Activated naive CD8-positive, alpha-beta T cell treated with anti-CD3 and anti-CD28 coated beads for 36 hours (primary cell): ENCODE measurements at regions not wholly inside any gene's neighbourhood (a gene's known extent, or its start where the extent isn't known, plus 50 kb on each side); places are given as distances from the start of the nearest gene placed in this dataset.
"Not testable (repeated sequence)": the region's sequence is repeated elsewhere in the genome, so short reads cannot be mapped to it uniquely, and the experiment has no call there.

ENCODE experiments used
- DNase-seq: peaks from one replicate; pipeline ENCODE4 v3.0.0; 2021
- H3K27ac Mint-ChIP-seq: one replicate; pipeline ENCODE4 v1.8.0; 2022; ENCODE audit warnings: mild to moderate bottlenecking, moderate library complexity, mixed read lengths
- H3K27me3 Mint-ChIP-seq: one replicate; pipeline ENCODE4 v1.8.0; 2022; ENCODE audit warnings: mild to moderate bottlenecking, mixed read lengths
- H3K36me3 Mint-ChIP-seq: one replicate; pipeline ENCODE4 v1.8.0; 2021; ENCODE audit warnings: mild to moderate bottlenecking, mixed read lengths
- H3K4me1 Mint-ChIP-seq: one replicate; pipeline ENCODE4 v1.8.0; 2021; ENCODE audit warnings: mixed read lengths
- H3K4me3 Mint-ChIP-seq: one replicate; pipeline ENCODE4 v1.8.0; 2022; ENCODE audit warnings: mild to moderate bottlenecking, moderate library complexity, mixed read lengths
- H3K9me3 Mint-ChIP-seq: one replicate; pipeline ENCODE4 v1.8.0; 2022; ENCODE audit warnings: mixed read lengths

DNA sequence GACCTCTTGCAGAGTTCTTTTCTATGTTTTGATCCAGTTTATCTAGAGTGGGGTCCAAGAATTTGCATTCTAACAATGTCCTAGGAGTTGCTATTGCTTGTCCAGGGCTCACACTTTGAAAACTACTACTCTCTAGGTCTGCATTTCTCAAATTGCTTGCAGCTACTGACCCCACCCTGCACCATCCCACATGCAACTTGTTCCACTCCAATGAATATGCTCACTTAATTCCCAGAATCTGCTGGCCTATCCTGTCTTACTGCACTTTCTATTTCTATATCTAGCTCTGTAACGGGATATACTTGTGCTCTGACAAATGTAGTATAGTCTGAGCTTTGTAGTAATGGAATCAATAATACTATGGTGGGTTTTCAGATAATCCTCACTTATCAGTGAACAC, 570.3 kb downstream of the IQCM start:
- H3K4me1 Mint-ChIP-seq, result no peaks in the 10 kb centered on the region
- H3K9me3 Mint-ChIP-seq, result no peaks in the 10 kb centered on the region

DNA sequence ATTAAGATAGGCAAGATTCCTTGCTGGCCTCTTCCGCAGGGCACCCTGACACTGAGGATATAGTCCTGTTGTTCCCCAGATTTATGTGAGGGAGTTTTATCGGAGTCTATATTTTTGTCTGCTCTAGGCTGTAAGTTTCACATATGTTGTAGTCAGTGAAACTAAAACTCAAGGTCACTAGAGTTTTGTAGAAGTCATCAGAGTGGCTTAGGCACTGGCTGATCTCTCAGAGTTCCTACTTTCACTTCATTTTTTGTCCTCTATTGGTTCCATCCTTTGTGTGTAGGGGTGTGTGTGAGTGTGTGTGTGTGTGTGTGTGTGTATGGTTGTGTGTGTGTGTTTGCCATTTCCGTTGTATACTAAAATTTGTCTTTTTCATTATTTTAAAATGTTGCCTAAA, 577.5 kb downstream of the IQCM start:
- Mint-ChIP-seq H3K36me3 (no peaks in the 10 kb centered on the region), H3K9me3 (peaks cover under 1% of the 10 kb centered on the region), H3K4me1 (no peaks in the 10 kb centered on the region), H3K4me3 (no peak overlapping the region), H3K27ac (no peak overlapping the region), H3K27me3 (no peaks in the 10 kb centered on the region)
- DNase-seq, result no peak

More for the DNA sequence above, 570.3 kb downstream of the IQCM start:
- Mint-ChIP-seq H3K27me3 (no peaks in the 10 kb centered on the region), H3K36me3 (no peaks in the 10 kb centered on the region), H3K27ac (no peak overlapping the region), H3K4me3 (no peak overlapping the region)
- no peak for DNase-seq

DNA sequence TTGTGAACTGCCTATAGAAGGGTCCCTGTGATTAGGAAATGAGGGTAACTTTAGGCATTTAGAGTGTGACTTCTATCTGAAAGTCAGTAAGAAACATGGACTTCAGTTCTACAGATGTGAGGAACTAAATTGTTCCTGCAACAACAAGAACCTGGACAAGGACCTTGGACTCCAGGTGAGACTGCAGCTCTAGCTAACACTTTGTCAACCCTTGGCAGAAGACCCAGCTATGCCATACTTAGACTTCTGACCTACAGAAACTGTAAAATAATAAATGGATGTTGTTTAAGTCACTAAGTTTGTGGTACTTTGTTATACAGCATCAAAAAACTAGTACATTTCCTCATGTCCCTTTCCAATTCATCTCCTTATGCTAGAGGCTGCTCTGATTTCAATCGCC, 580.8 kb downstream of the IQCM start:
- Mint-ChIP-seq H3K27ac (no peak overlapping the region), H3K36me3 (no peaks in the 10 kb centered on the region), H3K4me3 (no peak overlapping the region), H3K27me3 (no peaks in the 10 kb centered on the region), H3K4me1 (no peaks in the 10 kb centered on the region), H3K9me3 (peaks cover 10% of the 10 kb centered on the region)
- no peak for DNase-seq

DNA sequence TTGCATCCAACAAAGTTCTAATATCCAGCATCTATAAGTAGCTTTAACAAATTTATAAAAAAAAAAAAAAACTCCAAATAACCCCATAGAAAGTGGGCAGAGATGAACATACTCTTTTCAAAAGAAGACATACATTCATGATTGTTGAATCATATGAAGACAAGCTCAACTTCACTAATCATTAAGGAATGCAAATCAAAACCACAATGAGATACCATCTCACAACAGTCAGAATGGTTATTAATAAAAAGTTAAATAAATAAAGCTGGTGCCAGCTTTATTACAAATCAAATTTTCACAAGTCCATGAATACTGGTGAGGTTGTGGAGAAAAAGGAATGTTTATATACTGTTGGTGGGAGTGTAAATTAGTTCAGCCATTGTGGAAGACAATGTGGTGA, 592.0 kb downstream of the IQCM start:
- Mint-ChIP-seq H3K27me3 (no peaks in the 10 kb centered on the region), H3K27ac (no peak overlapping the region), H3K36me3 (no peaks in the 10 kb centered on the region), H3K4me3 (no peak overlapping the region), H3K4me1 (no peaks in the 10 kb centered on the region), H3K9me3 (peaks cover 23% of the 10 kb centered on the region)
- no peak for DNase-seq

DNA sequence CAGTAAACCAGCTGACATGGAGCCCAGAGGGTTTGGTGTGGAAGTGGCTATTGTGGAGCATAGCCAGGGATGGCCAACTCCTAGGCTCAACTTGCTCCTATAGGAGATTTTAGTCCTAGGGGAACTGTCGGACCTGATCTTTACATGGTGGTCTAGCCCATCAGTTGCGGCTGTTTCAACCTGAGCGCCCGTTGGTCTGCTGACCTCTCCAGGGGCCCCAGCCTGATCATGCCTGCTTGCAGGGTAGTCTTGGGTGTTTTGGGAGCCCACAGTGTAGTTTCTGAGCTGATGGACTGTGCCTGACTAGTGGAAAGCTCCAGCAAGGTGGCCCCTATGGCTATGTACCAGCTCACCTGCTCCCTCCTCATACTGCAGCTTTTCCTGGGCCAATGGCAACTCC, 597.0 kb downstream of the IQCM start:
- Mint-ChIP-seq H3K27me3 (peaks cover 5% of the 10 kb centered on the region), H3K27ac (no peak overlapping the region), H3K4me1 (no peaks in the 10 kb centered on the region), H3K9me3 (peaks cover 18% of the 10 kb centered on the region), H3K36me3 (no peaks in the 10 kb centered on the region), H3K4me3 (no peak overlapping the region)
- DNase-seq, result no peak

DNA sequence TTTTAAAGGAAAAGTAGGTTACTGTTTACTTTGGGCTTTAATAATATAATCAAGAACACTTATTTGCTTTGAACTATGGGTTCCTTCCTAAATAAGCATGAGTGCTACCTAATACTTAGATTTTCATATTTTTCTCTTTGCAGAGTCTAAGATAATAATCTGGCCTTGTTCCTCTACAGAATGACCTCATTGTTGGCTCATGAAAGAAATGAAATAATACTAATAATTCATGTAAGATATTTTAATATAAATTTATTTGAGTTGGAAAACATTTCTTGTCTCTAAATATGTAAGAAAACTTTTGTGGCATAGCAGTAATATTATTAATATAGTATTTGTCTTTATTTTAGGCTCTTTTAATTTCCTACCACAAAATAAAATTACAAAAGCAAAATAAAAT, 601.3 kb downstream of the IQCM start:
- Mint-ChIP-seq H3K27ac (no peak overlapping the region), H3K9me3 (peaks cover 2% of the 10 kb centered on the region), H3K4me3 (no peak overlapping the region), H3K27me3 (peaks cover 5% of the 10 kb centered on the region), H3K36me3 (no peaks in the 10 kb centered on the region), H3K4me1 (no peaks in the 10 kb centered on the region)
- DNase-seq, result no peak

DNA sequence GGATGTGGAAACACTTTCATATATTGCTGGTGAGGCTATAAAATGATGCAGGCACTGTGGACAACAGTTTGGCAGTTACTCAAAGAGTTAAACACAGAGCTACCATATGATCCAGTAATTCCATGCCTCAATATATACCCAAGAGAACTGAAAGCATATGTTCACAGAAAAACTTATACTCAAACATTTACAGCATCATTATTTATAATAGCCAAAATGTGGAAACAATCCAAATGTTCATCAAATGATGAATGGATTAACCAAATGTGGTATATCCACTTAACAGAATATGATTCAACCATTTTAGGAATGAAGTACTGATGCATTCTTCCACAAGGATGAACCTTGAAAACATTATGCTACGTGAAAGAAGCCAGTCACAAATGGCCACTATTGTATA, 603.8 kb downstream of the IQCM start:
- Mint-ChIP-seq H3K36me3 (no peaks in the 10 kb centered on the region), H3K4me3 (no peak overlapping the region), H3K4me1 (no peaks in the 10 kb centered on the region), H3K27ac (no peak overlapping the region), H3K27me3 (peaks cover 8% of the 10 kb centered on the region), H3K9me3 (no peaks in the 10 kb centered on the region)
- no peak for DNase-seq

DNA sequence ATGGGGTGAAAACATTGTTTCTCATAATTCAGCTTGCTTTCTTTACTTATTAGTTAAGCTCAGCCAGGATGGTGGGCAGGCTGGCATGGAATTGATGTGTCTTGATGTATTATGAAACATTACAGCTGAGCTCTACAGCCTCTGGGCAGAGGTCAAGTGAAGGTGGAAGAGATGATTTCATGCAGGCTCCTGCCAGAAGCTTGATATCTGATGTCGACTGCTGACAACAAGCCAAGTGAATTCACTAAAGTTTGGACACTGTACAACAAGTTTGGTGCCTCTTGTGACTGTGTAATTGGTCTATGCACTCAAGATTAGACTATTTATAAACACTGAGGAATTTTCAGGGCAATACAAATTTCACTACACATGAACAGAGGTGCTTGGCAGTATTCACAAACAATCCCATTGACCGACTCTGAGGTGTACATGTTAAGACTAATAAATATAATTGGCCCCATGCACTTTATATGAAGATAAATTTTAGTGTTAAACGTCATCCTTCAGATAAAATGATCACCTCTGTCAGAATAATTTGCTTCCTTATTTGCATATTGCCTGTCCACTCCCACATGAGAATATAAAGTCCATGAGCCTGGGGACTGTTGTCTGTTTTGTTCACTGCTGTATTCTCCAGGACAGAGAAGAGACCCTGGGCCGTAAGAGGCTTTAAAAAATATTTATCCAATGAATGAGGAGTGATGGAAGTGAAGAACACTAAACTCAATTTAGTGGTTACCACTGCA, 612.2 kb downstream of the IQCM start:
- Mint-ChIP-seq H3K4me1 (no peaks in the 10 kb centered on the region), H3K27me3 (peaks cover 9% of the 10 kb centered on the region), H3K9me3 (no peaks in the 10 kb centered on the region), H3K4me3 (no peak overlapping the region), H3K27ac (no peak overlapping the region), H3K36me3 (no peaks in the 10 kb centered on the region)
- no peak for DNase-seq

DNA sequence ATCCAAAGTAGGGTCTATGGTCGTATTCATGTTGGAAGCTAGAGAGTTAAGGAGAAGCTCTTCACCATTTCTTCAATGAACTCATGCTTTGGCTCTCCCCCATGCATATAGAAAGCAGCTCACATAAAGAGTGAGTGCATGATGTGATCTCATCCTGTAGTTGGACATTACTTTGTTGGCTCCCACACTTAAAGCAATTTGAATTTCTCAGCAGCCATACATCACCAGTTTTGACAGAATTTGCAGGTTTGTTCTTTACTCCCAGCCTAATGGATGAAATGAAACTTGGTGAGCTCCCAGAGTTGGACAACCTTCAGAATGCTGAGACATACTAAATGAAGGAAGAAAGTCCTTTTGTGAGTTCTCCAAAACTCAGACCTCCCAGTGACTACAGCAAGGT, 613.5 kb downstream of the IQCM start:
- Mint-ChIP-seq H3K9me3 (no peaks in the 10 kb centered on the region), H3K4me1 (no peaks in the 10 kb centered on the region), H3K27ac (no peak overlapping the region), H3K27me3 (peaks cover 8% of the 10 kb centered on the region), H3K4me3 (no peak overlapping the region), H3K36me3 (no peaks in the 10 kb centered on the region)
- no peak for DNase-seq

DNA sequence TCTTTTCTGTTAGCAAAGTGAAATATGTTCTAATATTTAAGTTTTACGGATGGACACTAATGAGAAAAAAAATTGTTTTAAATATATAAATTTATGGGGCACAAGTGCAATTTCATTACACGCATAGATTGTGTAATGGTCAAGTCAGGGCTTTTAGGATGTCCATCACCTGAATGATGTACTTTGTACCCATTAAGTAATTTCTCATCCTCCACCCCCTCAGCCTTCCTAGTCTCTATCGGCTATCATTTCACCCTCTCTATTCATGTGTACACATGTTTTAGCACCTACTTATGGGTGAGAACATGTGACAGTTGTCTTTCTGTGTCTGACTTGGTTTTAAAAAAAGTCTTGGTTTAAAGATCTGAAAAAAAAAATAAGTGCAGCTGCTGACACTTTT, 616.0 kb downstream of the IQCM start:
- Mint-ChIP-seq H3K27me3 (no peaks in the 10 kb centered on the region), H3K4me1 (no peaks in the 10 kb centered on the region), H3K4me3 (no peak overlapping the region), H3K27ac (no peak overlapping the region), H3K36me3 (no peaks in the 10 kb centered on the region), H3K9me3 (no peaks in the 10 kb centered on the region)
- DNase-seq, result no peak

DNA sequence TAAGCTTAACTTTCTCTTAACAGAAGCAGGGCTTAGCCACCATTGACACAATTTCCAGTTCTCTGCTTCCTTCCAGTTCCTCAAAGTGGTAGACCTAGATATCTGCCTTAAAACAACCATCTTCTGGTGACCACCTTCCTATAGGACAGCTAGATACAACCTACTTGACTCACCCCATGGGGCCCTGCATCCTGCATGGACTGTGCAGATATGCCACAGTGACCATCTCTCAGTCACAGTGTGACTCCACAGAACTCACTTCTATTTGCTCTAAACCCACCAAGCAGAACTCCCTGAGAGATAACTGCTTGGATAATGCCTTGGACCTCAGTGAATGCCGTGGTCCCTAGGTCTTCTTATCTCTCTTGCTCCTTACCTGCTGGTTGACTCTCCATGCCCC, 621.6 kb downstream of the IQCM start:
- Mint-ChIP-seq H3K27me3 (no peaks in the 10 kb centered on the region), H3K36me3 (no peaks in the 10 kb centered on the region), H3K9me3 (no peaks in the 10 kb centered on the region), H3K4me1 (no peaks in the 10 kb centered on the region), H3K27ac (no peak overlapping the region), H3K4me3 (no peak overlapping the region)
- no peak for DNase-seq

DNA sequence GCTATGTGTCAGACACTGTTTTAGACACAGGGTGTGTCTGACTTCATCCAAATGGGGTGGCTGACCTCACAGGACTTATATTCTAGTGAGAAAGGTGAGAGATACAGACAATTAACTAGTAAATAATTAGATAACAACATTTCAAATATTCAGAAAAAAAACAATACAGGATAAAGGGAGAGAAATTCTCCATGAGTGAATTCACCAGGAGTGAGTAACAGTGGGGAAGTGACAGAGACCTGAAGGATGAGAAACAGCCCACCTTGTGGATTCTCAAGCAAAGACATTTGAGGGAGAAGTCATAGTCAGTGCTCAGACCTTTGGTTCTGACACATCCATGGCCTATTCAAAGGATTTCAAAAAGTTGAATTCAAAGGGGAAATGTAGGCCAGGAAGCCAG, 627.9 kb downstream of the IQCM start:
- Mint-ChIP-seq H3K27me3 (no peaks in the 10 kb centered on the region), H3K4me1 (no peaks in the 10 kb centered on the region), H3K4me3 (no peak overlapping the region), H3K9me3 (no peaks in the 10 kb centered on the region), H3K27ac (no peak overlapping the region), H3K36me3 (no peaks in the 10 kb centered on the region)
- DNase-seq, result no peak

DNA sequence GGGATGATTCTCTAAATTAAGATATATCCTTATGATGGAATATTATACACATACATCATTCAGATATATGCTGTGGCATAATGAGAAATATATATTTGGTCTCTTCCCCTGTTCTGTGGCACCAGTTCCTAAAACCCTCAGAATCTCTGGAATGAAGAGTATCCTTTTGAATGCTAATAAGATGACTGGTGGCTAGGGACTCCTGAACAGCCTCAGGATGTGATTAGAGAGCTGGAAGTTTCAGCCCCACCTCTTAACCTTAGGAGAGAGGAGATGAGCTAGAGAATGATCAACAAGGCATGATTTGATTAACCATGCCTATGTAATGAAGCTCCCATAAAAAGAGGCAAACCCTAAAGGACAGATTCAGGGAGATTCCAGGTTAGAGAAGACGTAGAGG, 632.0 kb downstream of the IQCM start:
- Mint-ChIP-seq H3K27me3 (no peaks in the 10 kb centered on the region), H3K9me3 (peaks cover 10% of the 10 kb centered on the region), H3K27ac (no peak overlapping the region), H3K36me3 (no peaks in the 10 kb centered on the region), H3K4me1 (no peaks in the 10 kb centered on the region), H3K4me3 (no peak overlapping the region)
- no peak for DNase-seq

DNA sequence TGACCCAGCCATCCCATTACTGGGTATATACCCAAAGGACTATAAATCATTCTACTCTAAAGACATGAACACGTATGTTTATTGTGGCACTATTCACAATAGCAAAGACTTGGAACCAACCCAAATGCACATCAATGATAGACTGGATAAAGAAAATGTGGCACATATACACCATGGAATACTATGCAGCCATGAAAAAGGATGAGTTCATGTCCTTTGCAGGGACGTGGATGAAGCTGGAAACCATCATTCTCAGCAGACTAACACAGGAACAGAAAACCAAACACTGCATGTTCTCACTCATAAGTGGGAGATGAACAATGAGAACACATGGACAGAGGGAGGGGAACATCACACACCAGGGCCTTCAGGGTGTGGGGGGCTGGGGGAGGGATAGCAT, 634.2 kb downstream of the IQCM start:
- not testable (repeated sequence) for H3K36me3 Mint-ChIP-seq, DNase-seq, H3K27me3 Mint-ChIP-seq, H3K4me3 Mint-ChIP-seq, H3K27ac Mint-ChIP-seq, H3K4me1 Mint-ChIP-seq
- peaks cover 11% of the 10 kb centered on the region for H3K9me3 Mint-ChIP-seq

DNA sequence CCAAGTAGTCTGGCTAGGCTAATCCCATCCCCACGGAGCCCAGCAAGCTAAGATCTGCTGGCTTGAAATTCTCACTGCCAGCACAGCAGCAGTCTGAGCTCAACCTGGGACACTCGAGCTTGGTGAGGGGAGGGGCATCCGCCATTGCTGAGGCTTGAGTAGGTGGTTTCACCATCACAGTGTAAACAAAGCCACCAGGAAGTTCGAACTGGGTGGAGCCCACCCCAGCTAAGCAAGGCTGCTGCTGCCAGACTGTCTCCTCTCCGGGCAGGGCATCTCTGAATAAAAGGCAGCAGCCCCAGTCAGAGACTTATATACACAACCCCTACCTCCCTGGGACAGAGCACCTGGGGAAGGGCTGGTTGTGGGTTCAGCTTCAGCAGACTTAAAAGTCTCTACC, 639.6 kb downstream of the IQCM start:
- H3K4me1 Mint-ChIP-seq, result no peaks in the 10 kb centered on the region

DNA sequence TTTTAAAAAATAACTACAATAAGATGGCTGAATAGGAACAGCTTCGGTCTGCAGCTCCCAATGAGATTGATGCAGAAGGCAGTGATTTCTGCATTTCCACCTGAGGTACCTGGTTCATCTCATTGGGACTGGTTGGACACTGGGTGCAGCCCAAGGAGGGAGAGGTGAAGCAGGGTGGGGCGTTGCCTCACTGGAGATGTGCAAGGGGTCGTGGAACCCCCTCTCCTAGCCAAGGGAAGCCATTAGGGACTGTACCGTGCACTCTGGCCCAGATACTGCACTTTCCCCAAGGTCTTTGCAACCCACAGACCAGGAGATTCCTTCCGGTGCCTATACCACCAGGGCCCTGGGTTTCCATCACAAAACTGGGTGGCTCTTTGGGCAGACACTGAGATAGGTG, 640.1 kb downstream of the IQCM start:
- H3K27ac Mint-ChIP-seq, result no peak overlapping the region
- peaks cover 9% of the 10 kb centered on the region for H3K9me3 Mint-ChIP-seq
- no peaks in the 10 kb centered on the region for H3K4me1 Mint-ChIP-seq
- no peaks in the 10 kb centered on the region for H3K36me3 Mint-ChIP-seq
- H3K4me3 Mint-ChIP-seq, result no peak overlapping the region
- H3K27me3 Mint-ChIP-seq, result peaks cover 6% of the 10 kb centered on the region
- no peak for DNase-seq

More for the DNA sequence above, 639.6 kb downstream of the IQCM start:
- Mint-ChIP-seq H3K9me3 (peaks cover 10% of the 10 kb centered on the region), H3K27ac (no peak overlapping the region), H3K27me3 (peaks cover 6% of the 10 kb centered on the region), H3K36me3 (no peaks in the 10 kb centered on the region), H3K4me3 (no peak overlapping the region)
- DNase-seq, result no peak
